GM21447 (cell line): ENCODE measurements at regions not wholly inside any gene's neighbourhood (a gene's known extent, or its start where the extent isn't known, plus 50 kb on each side); places are given as distances from the start of the nearest gene placed in this dataset.
"Not testable (repeated sequence)": the region's sequence is repeated elsewhere in the genome, so short reads cannot be mapped to it uniquely, and the experiment has no call there.

Experiments used
- ATAC-seq: cut with Tn5 transposase; IDR thresholded peaks from one replicate; pipeline ENCODE4 v1.9.1; 2021; ENCODE audit not compliant: unreplicated experiment

- no peak for ATAC-seq
These were observed 111.4 kb downstream of the METRNL start for GRCh38 chr17:83190601-83191387.

GRCh38 chr17:83191388-83192160, 112.2 kb downstream of the METRNL start:
- no peak for ATAC-seq

- ATAC-seq, result no peak
These were observed 112.9 kb downstream of the METRNL start for GRCh38 chr17:83192161-83192788.

- not testable (repeated sequence) for ATAC-seq
These were observed 113.5 kb downstream of the METRNL start for GRCh38 chr17:83192789-83193335.

- no peak for ATAC-seq
These were observed 114.2 kb downstream of the METRNL start for GRCh38 chr17:83193336-83194185.

GRCh38 chr17:83194186-83194561, 114.8 kb downstream of the METRNL start:
- ATAC-seq, result no peak

- ATAC-seq, result no peak
These were observed 115.4 kb downstream of the METRNL start for GRCh38 chr17:83194761-83195329.

- ATAC-seq, result no peak
These were observed 116.1 kb downstream of the METRNL start for GRCh38 chr17:83195330-83196023.

- ATAC-seq, result no peak
These were observed 116.6 kb downstream of the METRNL start for GRCh38 chr17:83196024-83196365.

- no peak for ATAC-seq
These were observed 117.0 kb downstream of the METRNL start for GRCh38 chr17:83196366-83196765.

- no peak for ATAC-seq
These were observed 117.8 kb downstream of the METRNL start for GRCh38 chr17:83196973-83197880.

- no peak for ATAC-seq
These were observed 119.2 kb downstream of the METRNL start for GRCh38 chr17:83198366-83199341.

GRCh38 chr17:83199500-83200201, 120.2 kb downstream of the METRNL start:
- ATAC-seq, result no peak

- ATAC-seq, result no peak
These were observed 120.9 kb downstream of the METRNL start for GRCh38 chr17:83200231-83200699.

- no peak for ATAC-seq
These were observed 121.3 kb downstream of the METRNL start for GRCh38 chr17:83200751-83201150.

GRCh38 chr17:83201206-83202001, 122.0 kb downstream of the METRNL start:
- no peak for ATAC-seq
